ENCODE measurements at regions not wholly inside any gene's neighbourhood (a gene's known extent, or its start where the extent isn't known, plus 50 kb on each side); places are given as distances from the start of the nearest gene placed in this dataset.
"Not testable (repeated sequence)": the region's sequence is repeated elsewhere in the genome, so short reads cannot be mapped to it uniquely, and the experiment has no call there.

- Histone ChIP-seq H4K20me1 (no peaks in the 10 kb centered on the region), H3K4me1 (no peaks in the 10 kb centered on the region), H3K27me3 (no peaks in the 10 kb centered on the region)
Observed at GRCh38 chr2:153663371-153663770, 184.8 kb upstream of the RPRM start.

GRCh38 chr2:153664009-153664408, 185.4 kb upstream of the RPRM start:
- H3K4me3 ChIP-seq; H3K36me3 ChIP-seq; H4K20me1 ChIP-seq; H3K4me1 ChIP-seq; H3K4me2 ChIP-seq; H3K27me3 ChIP-seq; H3K27ac ChIP-seq; H3K9ac ChIP-seq; H3K9me3 ChIP-seq (replicated peaks in 1 of 11): not testable (repeated sequence)

More at GRCh38 chr2:153663371-153663770, 184.8 kb upstream of the RPRM start:
- H3K9me3 ChIP-seq (replicated peaks in 1 of 11) = no peaks in the 10 kb centered on the region
- no peak overlapping the region for H3K27ac ChIP-seq
- H3K36me3 ChIP-seq = no peaks in the 10 kb centered on the region
- H3K9ac ChIP-seq = no peak overlapping the region
- H3K4me2 ChIP-seq = no peak overlapping the region
- no peak overlapping the region for H3K4me3 ChIP-seq
- TF ChIP-seq Cebpa-rat (IDR thresholded peaks at IDR 0.05) = no peak

DNA sequence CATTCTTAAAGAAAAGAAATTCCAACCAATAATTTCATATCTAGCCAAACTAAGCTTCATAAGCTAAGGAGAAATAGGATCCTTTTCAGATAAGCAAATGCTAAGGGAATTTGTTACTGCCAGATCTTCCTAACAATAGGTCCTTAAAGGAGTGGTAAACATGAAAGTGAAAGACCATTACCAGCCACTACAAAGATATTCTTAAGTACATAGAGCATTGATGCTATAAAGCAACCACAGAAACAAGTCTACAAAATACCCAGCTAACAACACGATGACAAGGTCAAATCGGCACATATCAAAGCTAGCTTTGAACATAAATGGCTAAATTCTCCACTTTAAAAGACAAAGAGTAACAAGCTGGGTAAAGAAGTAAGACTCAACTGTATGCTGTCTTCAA, 188.9 kb upstream of the RPRM start:
- Histone ChIP-seq H3K4me1 (no peaks in the 10 kb centered on the region), H3K36me3 (no peaks in the 10 kb centered on the region), H3K9ac (no peak overlapping the region), H3K4me2 (no peak overlapping the region), H3K27me3 (no peaks in the 10 kb centered on the region), H3K4me3 (no peak overlapping the region), H3K27ac (no peak overlapping the region), H4K20me1 (no peaks in the 10 kb centered on the region), H3K9me3 (replicated peaks in 1 of 11) (no peaks in the 10 kb centered on the region)
- no peak for TF ChIP-seq Cebpa-rat (IDR thresholded peaks at IDR 0.05)

- Histone ChIP-seq H3K9ac (no peak overlapping the region), H3K4me2 (no peak overlapping the region), H3K4me1 (no peaks in the 10 kb centered on the region), H3K27me3 (no peaks in the 10 kb centered on the region), H3K36me3 (no peaks in the 10 kb centered on the region), H4K20me1 (no peaks in the 10 kb centered on the region), H3K4me3 (no peak overlapping the region), H3K27ac (no peak overlapping the region), H3K9me3 (replicated peaks in 1 of 11) (0 out of 22 replicates have a peak, but pooled peaks cover 0 to 2% (median 0%) of the 10 kb centered on the region in 11 experiments)
- TF ChIP-seq Cebpa-rat (IDR thresholded peaks at IDR 0.05) = no peak
Observed at GRCh38 chr2:153668923-153669322, 190.4 kb upstream of the RPRM start.

- Histone ChIP-seq H3K9me3 (replicated peaks in 1 of 11) (no peaks in the 10 kb centered on the region), H3K9ac (no peak overlapping the region), H3K27ac (no peak overlapping the region), H3K4me3 (no peak overlapping the region), H3K4me1 (peaks cover 0 to 2% (median 0%) of the 10 kb centered on the region in 10 experiments; a peak in 5 of 20 replicates), H3K36me3 (no peaks in the 10 kb centered on the region), H4K20me1 (no peaks in the 10 kb centered on the region), H3K4me2 (no peak overlapping the region), H3K27me3 (no peaks in the 10 kb centered on the region)
- TF ChIP-seq Cebpa-rat (IDR thresholded peaks at IDR 0.05) = no peak
Observed at GRCh38 chr2:153710128-153710527, 161.6 kb upstream of the GALNT13 start.

DNA sequence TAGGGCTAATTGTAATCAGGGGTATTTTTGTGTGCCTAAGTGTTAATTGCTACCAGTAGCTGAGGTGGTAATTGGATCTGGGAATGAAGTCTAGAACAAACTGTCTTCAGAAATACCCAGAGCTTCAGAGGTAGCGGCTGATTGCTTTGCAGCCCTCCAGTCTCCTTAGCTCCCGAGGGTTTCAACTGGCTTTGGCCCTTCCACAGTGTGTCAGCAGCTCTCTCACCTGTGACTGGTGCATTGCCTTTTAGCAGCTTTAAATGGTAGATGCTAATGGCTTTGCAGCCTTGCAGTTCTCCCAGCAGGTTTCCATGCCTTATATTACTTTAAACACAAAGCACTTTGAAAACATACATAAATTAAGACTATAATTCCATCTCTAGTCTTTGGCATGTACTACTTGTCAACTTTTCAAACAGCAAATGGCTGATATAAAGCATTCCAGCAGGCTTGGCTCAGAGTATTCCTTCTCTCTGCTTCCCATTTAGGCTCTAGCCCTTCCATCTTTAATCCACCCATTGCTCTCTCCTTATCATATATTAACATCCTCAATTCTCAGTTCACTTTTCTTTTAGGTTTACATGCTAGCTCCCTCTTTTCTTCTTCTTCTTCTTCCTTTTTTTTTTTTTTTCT, 156.4 kb upstream of the GALNT13 start:
- Histone ChIP-seq H3K9ac (no peak overlapping the region), H3K9me3 (replicated peaks in 1 of 11) (no peaks in the 10 kb centered on the region), H3K4me1 (peaks cover 0 to 38% (median 0%) of the 10 kb centered on the region in 10 experiments; a peak in 8 of 20 replicates), H3K4me2 (peak overlapping the region in 3 of 11 experiments; percentile 68 to 86 (median 74); a peak in 5 of 22 replicates), H3K4me3 (no peak overlapping the region), H4K20me1 (no peaks in the 10 kb centered on the region), H3K36me3 (no peaks in the 10 kb centered on the region), H3K27ac (peak overlapping the region in 3 of 11 experiments; percentile 79 to 87 (median 81); a peak in 6 of 22 replicates), H3K27me3 (no peaks in the 10 kb centered on the region)
- TF ChIP-seq Cebpa-rat (IDR thresholded peaks at IDR 0.05) = no peak

GRCh38 chr2:153717060-153717459, 154.7 kb upstream of the GALNT13 start:
- Histone ChIP-seq H3K36me3 (no peaks in the 10 kb centered on the region), H3K27ac (peak overlapping the region in 6 of 11 experiments; percentile 27 to 87 (median 74); a peak in 9 of 22 replicates), H3K9ac (peak overlapping the region in 4 of 11 experiments; percentile 59 to 72 (median 62); a peak in 7 of 22 replicates), H3K4me1 (peaks cover 0 to 38% (median 0%) of the 10 kb centered on the region in 10 experiments; a peak in 8 of 20 replicates), H3K27me3 (no peaks in the 10 kb centered on the region), H4K20me1 (no peaks in the 10 kb centered on the region), H3K9me3 (replicated peaks in 1 of 11) (no peaks in the 10 kb centered on the region), H3K4me3 (peak overlapping the region in 1 of 10 experiments; percentile 15; a peak in 1 of 20 replicates), H3K4me2 (peak overlapping the region in 5 of 11 experiments; percentile 33 to 86 (median 68); a peak in 7 of 22 replicates)
- TF ChIP-seq Cebpa-rat (IDR thresholded peaks at IDR 0.05) = peak in 2 of 11 experiments; percentile 25 to 43; a peak in 1 of 22 replicates

DNA sequence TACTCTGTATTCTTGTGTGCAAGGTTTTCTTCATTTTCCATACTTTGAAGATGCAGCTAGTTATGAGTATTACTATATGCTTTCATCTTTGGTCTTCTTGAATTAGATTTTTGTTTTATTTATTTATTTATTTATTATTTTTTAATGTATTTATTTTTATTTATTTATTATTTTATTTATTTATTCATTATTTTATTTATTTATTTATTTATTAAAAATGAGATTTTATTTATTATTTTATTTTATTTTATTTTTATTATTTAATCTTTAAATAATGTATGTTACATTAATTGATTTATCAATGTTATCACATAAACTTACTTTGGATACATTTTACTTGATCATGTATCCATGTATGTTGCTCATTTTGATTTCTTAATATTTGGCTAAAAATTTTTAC, 132.3 kb upstream of the GALNT13 start:
- Histone ChIP-seq H3K9ac (no peak overlapping the region), H3K27ac (no peak overlapping the region), H3K4me1 (no peaks in the 10 kb centered on the region), H3K4me3 (no peak overlapping the region), H3K27me3 (no peaks in the 10 kb centered on the region), H3K4me2 (no peak overlapping the region), H3K9me3 (replicated peaks in 1 of 11) (no peaks in the 10 kb centered on the region), H4K20me1 (no peaks in the 10 kb centered on the region), H3K36me3 (no peaks in the 10 kb centered on the region)
- TF ChIP-seq Cebpa-rat (IDR thresholded peaks at IDR 0.05) = no peak

- Histone ChIP-seq H3K4me2 (no peak overlapping the region), H3K36me3 (no peaks in the 10 kb centered on the region), H3K4me1 (no peaks in the 10 kb centered on the region), H3K9me3 (replicated peaks in 1 of 11) (peaks cover 36 to 47% (median 42%) of the 10 kb centered on the region in 11 experiments), H4K20me1 (no peaks in the 10 kb centered on the region), H3K27me3 (no peaks in the 10 kb centered on the region), H3K4me3 (no peak overlapping the region), H3K9ac (no peak overlapping the region), H3K27ac (no peak overlapping the region)
- no peak for TF ChIP-seq Cebpa-rat (IDR thresholded peaks at IDR 0.05)
Observed at GRCh38 chr2:153761936-153762335, 109.8 kb upstream of the GALNT13 start.

- Histone ChIP-seq H3K4me2 (no peak overlapping the region), H3K36me3 (no peaks in the 10 kb centered on the region), H3K27ac (no peak overlapping the region), H3K4me1 (no peaks in the 10 kb centered on the region), H3K27me3 (no peaks in the 10 kb centered on the region), H3K9ac (no peak overlapping the region), H4K20me1 (no peaks in the 10 kb centered on the region), H3K9me3 (replicated peaks in 1 of 11) (peaks cover 57 to 78% (median 71%) of the 10 kb centered on the region in 11 experiments), H3K4me3 (no peak overlapping the region)
- TF ChIP-seq Cebpa-rat (IDR thresholded peaks at IDR 0.05) = no peak
Observed at GRCh38 chr2:153766415-153766814, 105.3 kb upstream of the GALNT13 start.
